GM21515 (cell line): ENCODE measurements at regions not wholly inside any gene's neighbourhood (a gene's known extent, or its start where the extent isn't known, plus 50 kb on each side); places are given as distances from the start of the nearest gene placed in this dataset.
"Not testable (repeated sequence)": the region's sequence is repeated elsewhere in the genome, so short reads cannot be mapped to it uniquely, and the experiment has no call there.

ENCODE experiments used
- ATAC-seq: cut with Tn5 transposase; IDR thresholded peaks from one replicate; pipeline ENCODE4 v1.9.1; 2021; ENCODE audit not compliant: unreplicated experiment

DNA sequence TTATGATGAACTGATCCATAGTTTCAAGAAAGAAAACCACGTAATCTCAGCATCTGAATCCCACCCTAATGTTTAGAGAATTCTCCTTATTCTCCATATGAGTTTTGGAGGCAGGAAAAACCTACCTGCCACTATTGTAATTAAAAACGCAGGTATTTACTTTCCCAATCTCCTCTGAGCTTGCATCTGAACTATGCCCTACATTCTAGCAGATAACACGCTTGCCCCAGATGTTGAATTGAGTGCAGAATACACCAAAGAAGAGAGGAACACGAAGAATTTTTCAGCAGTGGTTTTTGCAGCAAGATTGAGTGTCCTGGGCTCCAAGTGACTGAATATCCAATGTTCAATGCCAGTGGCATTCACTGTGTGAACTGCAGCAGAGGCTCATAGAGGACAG lies 182.4 kb downstream of the COX18 start:
- ATAC-seq = no peak

DNA sequence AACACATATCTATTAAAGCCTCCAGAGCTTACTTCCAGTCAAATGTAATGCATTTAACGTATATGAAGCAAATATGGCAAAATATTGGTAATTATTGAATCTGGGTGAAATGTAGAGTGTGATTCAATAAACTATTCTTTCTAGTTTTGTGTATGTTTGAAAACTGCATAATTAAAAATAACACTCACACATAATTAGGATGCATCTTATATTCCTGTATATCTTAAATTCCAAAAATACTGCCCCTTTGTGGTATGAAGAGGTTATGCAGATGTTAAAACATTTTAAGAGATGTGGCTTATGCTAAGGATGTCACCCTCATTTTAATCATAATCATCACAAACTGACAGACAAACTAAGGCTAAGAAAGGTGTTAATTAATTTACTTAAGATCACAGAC lies 182.9 kb downstream of the COX18 start:
- no peak for ATAC-seq

DNA sequence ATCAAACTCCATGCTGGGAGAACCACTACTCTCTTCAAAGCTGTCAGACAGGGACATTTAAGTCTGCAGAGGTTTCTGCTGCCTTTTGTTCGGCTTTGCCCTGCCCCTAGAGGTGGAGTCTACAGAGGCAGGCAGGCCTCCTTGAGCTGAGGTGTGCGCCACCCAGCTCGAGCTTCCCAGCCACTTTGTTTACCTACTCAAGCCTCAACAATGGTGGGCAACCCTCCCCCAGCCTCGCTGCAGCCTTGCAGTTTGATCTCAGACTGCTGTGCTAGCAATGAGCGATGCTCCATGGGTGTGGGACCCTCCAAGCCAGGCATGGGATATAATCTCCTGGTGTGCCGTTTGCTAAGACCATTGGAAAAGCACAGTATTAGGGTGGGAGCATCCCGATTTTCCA lies 185.3 kb downstream of the COX18 start:
- not testable (repeated sequence) for ATAC-seq

DNA sequence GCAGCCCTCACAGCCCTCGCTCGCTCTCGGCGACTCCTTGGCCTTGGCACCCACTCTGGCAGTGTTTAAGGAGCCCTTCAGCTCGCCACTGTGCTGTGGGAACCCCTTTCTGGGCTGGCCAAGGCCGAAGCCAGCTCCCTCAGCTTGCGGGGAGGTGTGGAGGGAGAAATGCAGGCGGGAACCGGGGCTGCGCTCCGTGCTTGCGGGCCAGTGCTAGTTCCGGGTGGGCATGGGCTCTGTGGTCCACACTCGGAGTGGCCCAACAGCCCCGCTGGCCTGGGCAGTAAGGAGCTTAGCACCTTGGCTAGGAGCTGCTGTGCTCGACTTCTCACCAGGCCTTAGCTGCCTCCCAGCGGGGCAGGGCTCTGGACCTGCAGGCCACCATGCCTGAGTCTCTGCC lies 192.6 kb downstream of the COX18 start:
- ATAC-seq = no peak

DNA sequence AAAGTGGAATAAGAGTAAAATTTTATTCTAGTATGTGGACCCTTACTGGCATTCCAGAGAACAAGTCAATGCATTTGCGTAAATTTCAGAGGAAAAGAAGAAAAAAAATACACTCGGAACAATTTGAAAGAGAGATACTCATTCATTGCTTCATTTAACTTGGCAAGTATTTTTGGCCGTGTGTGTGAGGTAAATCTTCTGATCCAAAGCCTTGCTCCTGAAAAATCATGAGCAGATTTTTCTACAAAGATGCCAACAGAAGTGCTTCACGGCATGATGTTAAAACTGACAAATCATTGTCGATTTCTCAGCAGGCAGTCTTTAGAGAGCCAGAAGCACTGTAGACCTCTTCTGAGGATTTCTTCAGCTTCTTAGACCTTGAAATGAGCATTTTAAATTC lies 194.0 kb downstream of the COX18 start:
- ATAC-seq = no peak

DNA sequence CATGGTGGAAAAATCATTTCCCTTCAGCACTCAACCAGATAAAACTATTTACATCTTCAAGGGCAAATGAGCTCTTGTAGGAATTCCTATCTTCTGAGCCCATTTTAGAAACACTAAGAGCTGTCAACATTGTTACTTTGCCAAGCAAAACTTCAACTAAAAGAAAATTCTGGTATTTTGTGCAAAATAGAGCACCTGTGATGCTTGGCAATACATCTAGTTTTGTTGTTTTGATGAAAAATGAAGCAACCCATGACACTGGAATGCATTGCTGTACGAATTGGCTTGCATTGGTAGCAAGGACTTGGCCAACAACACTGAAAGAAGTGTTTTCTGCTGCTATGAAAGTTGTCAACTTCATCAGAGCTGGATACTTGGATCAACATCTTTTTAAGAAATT lies 194.4 kb downstream of the COX18 start:
- no peak for ATAC-seq

DNA sequence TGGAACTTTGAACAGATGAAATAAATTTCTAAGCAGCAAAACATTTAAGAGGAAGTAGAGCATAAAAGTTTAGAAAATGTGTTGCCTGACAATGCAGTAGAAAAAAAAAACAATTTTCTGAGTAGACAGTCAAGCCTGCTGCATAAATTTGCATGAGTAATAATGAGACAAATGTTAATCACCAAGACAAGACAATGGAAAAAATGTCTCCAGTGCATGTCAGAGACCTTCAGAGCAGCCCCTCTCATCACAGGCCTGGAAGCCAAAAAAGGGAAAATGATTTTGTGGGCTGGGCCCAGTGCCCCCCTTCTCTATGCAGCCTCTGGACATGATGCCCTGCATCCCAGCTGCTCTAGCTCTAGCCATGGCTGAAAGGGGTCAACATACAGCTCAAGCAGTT lies 204.6 kb downstream of the COX18 start:
- no peak for ATAC-seq

DNA sequence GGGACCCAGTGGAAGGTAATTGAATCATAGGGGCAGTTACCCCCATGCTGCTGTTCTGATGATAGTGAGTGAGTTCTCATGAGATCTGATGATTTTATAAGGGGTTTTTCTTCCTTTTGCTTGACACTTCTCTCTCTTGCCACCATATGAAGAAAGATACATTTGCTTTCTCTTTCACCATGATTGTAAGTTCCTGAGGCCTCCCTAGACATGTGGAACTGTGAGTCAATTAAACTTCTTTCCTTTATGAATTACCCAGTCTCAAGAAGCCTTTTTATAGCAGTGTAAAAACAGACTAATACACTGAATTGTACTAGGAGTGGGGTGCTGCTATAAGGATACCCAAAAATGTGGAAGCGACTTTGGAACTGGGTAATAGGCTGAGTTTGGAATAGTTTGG lies 205.2 kb downstream of the COX18 start:
- not testable (repeated sequence) for ATAC-seq

DNA sequence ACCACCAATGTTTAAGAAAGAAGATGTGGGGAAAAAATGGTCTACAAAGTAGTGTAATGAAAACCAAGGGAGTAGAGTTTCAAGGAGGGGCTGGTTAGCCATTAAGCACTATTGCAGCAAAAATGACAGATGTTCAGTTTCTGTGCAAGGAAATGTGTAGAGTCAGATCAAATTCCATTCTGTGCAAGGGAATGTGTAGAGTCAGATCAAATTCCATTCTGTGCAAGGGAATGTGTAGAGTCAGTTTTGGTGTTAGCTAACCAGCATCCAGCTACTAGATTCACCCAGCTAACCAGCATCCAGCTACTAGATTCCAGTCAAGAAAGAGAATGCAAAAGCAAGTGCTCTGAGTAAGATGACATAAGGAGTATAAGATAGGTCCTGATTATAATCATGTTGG lies 208.8 kb downstream of the COX18 start:
- ATAC-seq = no peak

DNA sequence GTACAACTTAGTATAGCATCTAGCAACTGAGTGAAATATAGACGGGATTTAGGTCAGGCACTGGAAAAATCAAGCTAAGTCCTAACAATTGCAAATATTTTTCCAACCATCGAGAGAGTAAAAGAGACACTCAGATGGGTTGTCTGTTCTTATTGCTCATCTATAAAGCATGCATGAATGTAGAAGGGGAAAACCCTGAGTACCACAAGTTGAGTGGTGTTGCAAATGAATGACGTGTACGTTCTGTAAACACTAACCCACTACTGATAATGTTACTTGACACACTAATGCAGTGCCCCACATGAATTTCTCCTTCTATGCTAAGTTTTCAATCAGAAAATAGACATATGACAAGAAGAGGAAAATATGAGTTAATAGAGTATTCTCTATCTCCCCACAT lies 211.2 kb downstream of the COX18 start:
- ATAC-seq = no peak

DNA sequence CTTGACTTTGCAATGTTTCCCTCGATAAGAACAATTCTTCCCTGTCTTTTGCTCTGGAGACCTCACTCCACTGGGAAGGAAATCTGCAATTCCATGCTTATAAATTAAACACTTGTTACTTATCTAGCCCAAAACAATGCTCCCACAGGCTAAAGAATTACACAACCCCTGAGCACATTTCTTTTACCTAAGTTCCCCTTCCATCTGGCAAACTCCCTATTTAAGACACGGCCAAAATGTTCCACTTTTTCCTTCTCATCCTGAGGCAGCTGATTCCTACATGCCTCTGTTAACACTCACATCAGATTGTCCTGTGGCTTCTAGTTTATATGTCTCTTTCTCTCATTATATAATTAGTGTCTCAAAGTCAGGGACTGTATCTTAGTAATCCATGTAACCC lies 211.7 kb downstream of the COX18 start:
- ATAC-seq = no peak

DNA sequence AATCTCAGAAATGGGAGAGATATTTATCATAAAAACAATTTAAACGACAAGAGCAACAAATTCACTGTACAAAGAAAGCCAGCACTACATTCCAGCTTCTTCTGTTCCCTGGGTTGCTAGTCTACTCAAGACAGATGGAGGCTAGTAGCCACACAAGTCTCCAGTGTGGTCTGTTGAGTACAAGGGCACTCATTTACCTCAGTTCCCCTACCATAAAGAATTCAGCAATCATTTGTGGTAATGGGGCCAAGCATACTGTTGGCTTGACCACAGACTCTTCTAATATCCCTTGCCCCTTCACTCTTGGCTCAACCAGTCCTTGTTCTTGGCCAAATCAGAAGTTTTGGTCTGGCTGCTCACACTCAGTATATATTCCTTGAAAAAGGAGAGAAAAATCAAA lies 212.3 kb downstream of the COX18 start:
- ATAC-seq = no peak

DNA sequence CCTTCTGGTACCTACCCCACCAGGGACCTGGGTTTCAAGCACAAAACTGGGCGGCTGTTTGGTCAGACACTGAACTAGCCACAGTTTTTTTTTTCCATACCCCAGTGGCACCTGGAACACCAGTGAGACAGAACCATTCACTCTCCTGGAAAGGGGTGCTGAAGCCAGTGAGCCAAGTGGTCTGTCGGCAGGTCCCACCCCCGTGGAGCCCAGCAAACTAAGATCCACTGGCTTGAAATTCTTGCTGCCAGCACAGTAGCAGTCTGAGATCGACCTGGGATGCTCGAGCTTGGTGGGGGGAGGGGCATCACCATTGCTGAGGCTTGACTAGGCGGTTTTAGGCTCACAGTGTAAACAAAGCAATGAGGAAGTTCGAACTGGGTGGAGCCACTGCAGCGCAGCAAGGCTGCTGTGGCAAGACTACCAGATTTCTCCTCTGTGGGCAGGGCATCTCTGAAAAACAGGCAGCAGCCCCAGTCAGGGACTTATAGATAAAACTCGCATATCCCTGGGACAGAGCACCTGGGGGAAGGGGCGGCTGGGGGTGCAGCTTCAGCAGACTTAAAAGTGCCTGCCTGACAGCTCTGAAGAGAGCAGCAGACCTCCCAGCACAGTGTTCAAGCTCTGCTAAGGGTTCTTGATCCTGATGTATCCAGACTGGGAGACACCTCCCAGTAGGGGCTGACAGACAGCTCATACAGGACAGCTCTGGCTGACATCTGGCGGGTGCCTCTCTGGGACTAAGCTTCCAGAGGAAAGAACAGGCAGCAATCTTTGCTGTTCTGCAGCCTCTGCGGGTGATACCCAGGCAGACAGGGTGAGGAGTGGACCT lies 223.0 kb downstream of the COX18 start:
- no peak for ATAC-seq

DNA sequence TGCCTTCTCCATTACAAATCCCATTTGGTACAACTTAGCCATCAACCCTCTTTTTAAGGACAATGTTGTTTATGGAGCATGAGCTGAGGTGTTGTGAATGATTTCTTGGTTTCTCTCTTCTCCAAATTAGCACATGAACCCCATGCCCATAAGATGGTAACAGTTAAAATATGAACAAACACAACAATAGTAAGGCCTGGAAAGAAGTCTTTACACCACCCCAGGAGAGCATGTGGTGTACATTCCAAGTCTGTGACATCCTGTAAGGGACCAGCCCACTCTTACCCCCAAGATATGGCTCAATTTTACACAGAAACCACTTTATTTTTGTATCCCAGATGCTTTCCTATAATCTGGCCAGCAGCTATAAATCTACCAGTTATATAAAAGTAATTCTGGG lies 226.1 kb downstream of the COX18 start:
- no peak for ATAC-seq

DNA sequence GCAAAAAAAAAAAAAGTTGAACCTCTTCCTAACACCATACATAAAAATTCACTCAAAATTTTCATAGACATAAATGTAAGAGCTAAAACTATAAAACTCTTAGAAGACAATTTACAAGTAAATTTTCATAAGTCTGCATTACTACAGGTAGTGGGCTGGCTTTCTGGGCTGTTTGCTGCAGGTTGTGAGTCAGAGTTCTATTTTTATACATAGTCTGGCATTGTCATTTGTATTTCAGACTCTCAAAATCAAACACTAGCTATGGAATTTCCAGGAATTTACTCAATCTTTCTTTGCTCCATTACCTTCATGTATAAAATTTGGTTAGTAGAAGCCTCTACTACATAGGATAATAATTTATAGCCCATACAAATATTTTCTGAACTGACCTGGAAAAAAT lies 227.2 kb downstream of the COX18 start:
- no peak for ATAC-seq

DNA sequence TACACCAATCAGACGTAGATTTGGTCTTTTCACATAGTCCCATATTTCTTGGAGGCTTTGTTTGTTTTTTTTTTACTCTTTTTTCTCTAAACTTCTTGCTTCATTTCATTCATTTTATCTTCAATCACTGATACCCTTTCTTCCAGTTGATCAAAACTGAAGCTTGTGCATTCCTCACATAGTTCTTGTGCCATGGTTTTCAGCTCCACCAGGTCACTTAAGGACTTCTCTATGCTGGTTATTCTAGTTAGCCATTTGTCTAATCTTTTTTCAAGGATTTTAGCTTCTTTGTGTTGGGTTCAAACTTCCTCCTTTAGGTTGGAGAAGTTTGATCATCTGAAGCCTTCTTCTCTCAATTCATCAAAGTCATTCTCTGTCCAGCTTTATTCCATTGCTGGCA lies 229.3 kb downstream of the COX18 start:
- ATAC-seq = not testable (repeated sequence)

DNA sequence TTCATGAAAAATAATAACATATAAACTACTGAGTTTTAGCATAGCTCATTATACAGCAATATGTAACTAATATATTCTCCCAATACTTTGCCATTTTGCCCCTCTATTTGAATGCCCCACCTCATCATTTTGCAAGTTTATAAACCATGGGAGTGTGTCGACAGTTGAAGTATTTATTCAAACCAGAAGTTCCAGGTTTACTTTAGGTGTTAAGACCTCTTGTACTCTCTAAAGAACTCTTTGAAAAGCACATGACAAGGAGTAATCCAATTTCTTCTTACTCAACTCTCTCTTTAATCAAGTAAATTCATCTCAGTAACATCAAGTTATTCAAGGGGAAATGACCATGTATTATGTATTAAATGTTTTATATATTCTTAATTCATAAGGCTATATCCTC lies 240.7 kb downstream of the COX18 start:
- ATAC-seq = no peak

DNA sequence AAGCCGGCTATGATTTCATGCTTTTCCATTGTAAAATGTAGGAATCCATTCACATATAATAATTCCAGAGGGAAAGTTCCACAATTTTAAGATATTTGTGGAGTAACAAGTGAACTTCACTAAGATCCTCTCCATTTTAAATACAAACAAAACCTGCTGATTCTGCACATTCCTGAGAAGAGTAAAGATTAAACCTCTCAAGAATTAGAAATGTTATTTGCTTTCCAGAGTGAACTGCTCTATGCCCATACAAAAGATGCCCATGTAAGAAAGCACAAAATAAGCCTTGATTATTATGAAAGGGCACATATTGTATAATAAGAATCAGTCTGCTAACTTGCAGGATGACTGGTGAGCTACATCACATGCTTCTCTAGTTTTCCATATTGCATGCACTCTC lies 241.5 kb downstream of the COX18 start:
- no peak for ATAC-seq

DNA sequence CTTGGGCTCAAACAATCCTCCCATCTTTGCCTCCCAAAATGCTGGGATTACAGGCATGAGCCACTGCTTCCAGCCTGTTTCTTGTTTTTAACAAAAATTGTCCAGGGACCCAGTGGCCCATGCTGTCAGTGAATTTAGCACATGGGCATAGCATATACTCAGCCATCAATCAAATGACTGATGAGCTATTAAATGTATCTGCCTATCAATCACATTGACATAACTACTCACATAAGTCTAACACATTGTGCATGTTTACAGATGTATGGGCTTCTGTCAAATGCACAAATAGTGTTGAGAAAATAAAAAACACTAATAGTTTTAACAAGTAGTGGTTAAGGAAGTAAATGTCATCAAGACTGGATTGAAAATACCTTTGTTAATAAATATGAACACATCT lies 249.4 kb downstream of the COX18 start:
- no peak for ATAC-seq

DNA sequence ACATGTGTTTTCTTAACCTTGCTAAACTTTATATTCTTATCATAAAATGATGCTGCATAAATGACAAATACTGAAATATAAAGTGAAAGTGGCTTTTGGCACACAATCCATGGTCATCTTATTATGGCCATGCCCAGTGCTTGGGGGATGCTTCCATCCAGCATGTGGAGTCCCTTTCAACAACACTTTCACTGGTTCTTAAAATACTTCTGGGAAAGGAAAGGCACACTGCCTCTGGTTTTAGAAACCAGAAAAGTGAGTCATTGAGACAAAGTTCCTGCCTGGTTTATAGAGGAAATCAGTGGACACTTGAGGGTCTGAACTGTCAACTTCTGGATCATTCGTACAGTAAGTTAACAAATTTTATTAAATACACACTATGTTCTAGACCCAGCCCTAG lies 248.0 kb upstream of the ADAMTS3 start:
- no peak for ATAC-seq

DNA sequence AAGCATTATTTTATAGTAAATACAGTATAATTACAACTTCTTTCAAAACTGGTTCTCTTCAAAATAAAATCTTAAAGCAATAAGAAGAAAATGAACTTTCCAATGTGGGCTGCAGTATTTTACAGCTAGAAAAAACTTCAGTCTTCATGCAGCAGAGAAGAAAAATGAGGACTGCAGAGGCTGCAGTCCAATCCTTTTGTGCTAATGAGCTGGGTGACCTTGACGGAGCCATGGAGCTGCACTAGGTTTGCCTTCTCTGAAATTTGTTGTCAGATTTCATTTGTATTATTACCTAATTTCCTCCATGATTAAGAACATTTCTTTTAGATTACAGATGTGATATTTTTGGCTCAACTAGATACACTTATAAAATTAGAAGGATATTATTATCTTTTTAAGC lies 245.2 kb upstream of the ADAMTS3 start:
- no peak for ATAC-seq

DNA sequence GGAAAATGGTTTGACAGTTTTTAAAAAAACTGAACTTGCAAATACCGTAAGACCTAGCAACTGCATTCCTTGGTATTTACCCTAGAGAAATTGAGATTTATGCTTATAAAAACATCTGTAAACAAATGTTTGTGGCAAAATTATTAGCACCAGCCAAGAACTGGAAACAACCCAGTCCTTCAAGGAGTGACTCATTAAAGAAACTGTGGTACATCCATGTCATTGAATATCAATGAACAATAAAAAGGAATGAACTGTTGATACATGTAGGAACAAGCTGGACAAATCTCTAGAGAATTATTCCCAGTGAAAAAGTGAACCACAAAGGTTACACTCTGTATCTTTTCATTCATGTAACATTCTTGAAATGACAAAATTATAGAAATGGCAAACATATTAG lies 240.2 kb upstream of the ADAMTS3 start:
- ATAC-seq = no peak

DNA sequence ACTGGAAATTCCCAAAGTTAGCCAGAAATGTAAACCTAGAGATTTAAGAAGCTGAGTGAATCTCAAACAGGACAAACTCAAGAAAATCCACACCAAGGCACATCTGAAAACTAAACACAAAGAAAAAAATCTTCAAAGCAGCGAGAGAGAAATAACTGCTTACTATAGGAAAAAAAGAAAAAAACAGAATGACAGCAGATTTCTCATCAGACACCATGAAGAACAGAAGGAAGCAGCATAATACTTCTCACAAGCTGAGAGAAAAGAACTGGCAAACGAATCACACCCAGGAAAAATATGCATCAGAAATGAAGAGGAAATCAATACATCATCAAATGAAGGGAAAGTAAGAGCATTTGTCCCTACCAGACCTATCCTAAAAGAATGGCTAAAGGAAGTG lies 236.3 kb upstream of the ADAMTS3 start:
- ATAC-seq = no peak
